ENCODE measurements at regions not wholly inside any gene's neighbourhood (a gene's known extent, or its start where the extent isn't known, plus 50 kb on each side); places are given as distances from the start of the nearest gene placed in this dataset.

- DNase-seq: no peak
- no peaks in the 10 kb centered on the region for H3K9me3 Mint-ChIP-seq
- H3K36me3 Mint-ChIP-seq (ENCODE audit: low read depth): no peaks in the 10 kb centered on the region
- no peaks in the 10 kb centered on the region for H3K27me3 Mint-ChIP-seq
- ChIA-PET CTCF (no interaction called here), POLR2A (no interaction called here)
- intact Hi-C loops (cut with micrococcal nuclease): no loop called here
- ATAC-seq (ENCODE audit: low read depth): no peak
- no peak for TF ChIP-seq CTCF (IDR thresholded peaks at IDR 0.05)
- no peak overlapping the region for H3K4me3 Mint-ChIP-seq
- no peaks in the 10 kb centered on the region for H3K4me1 Mint-ChIP-seq
- no peak overlapping the region for H3K27ac Mint-ChIP-seq
Observed at GRCh38 chr2:193989645-193990044, 1667.4 kb upstream of the SLC39A10 start.

- ATAC-seq (ENCODE audit: low read depth) (no peak), DNase-seq (no peak)
- CTCF ChIA-PET: no interaction called here
- Mint-ChIP-seq H3K4me1 (no peaks in the 10 kb centered on the region), H3K9me3 (no peaks in the 10 kb centered on the region), H3K4me3 (no peak overlapping the region), H3K27me3 (no peaks in the 10 kb centered on the region), H3K36me3 (ENCODE audit: low read depth) (no peaks in the 10 kb centered on the region), H3K27ac (no peak overlapping the region)
- intact Hi-C loops (cut with micrococcal nuclease): no loop called here
- POLR2A ChIA-PET: no interaction called here
- no peak for TF ChIP-seq CTCF (IDR thresholded peaks at IDR 0.05)
Observed at GRCh38 chr2:193988784-193989183, 1668.2 kb upstream of the SLC39A10 start.

GRCh38 chr2:193985272-193985671 is 1671.8 kb upstream of the SLC39A10 start:
- H3K4me1 Mint-ChIP-seq: no peaks in the 10 kb centered on the region
- ATAC-seq (ENCODE audit: low read depth): no peak
- DNase-seq: no peak
- no peak for TF ChIP-seq CTCF (IDR thresholded peaks at IDR 0.05)
- intact Hi-C loops (cut with micrococcal nuclease): no loop called here
- no peaks in the 10 kb centered on the region for H3K27me3 Mint-ChIP-seq
- ChIA-PET CTCF (no interaction called here), POLR2A (no interaction called here)
- no peaks in the 10 kb centered on the region for H3K36me3 Mint-ChIP-seq (ENCODE audit: low read depth)
- H3K27ac Mint-ChIP-seq: no peak overlapping the region
- no peaks in the 10 kb centered on the region for H3K9me3 Mint-ChIP-seq
- H3K4me3 Mint-ChIP-seq: no peak overlapping the region

- H3K27ac Mint-ChIP-seq: no peak overlapping the region
- H3K4me3 Mint-ChIP-seq: no peak overlapping the region
- POLR2A ChIA-PET: no interaction called here
- H3K36me3 Mint-ChIP-seq (ENCODE audit: low read depth): no peaks in the 10 kb centered on the region
- CTCF ChIA-PET: no interaction called here
- no peak for TF ChIP-seq CTCF (IDR thresholded peaks at IDR 0.05)
- no peaks in the 10 kb centered on the region for H3K4me1 Mint-ChIP-seq
- intact Hi-C loops (cut with micrococcal nuclease): no loop called here
- no peak for DNase-seq
- H3K27me3 Mint-ChIP-seq: no peaks in the 10 kb centered on the region
- peaks cover 6% of the 10 kb centered on the region for H3K9me3 Mint-ChIP-seq
- no peak for ATAC-seq (ENCODE audit: low read depth)
Observed at GRCh38 chr2:193980599-193980998, 1676.4 kb upstream of the SLC39A10 start.

- intact Hi-C loops (cut with micrococcal nuclease): no loop called here
- Mint-ChIP-seq H3K4me1 (no peaks in the 10 kb centered on the region), H3K27me3 (no peaks in the 10 kb centered on the region), H3K9me3 (peaks cover 6% of the 10 kb centered on the region), H3K27ac (no peak overlapping the region), H3K4me3 (no peak overlapping the region), H3K36me3 (ENCODE audit: low read depth) (no peaks in the 10 kb centered on the region)
- CTCF ChIA-PET: no interaction called here
- POLR2A ChIA-PET: no interaction called here
- TF ChIP-seq CTCF (IDR thresholded peaks at IDR 0.05): no peak
- no peak for DNase-seq
- no peak for ATAC-seq (ENCODE audit: low read depth)
Observed at GRCh38 chr2:193973781-193974180, 1683.2 kb upstream of the SLC39A10 start.
